ENCODE measurements at regions not wholly inside any gene's neighbourhood (a gene's known extent, or its start where the extent isn't known, plus 50 kb on each side); places are given as distances from the start of the nearest gene placed in this dataset.

DNA sequence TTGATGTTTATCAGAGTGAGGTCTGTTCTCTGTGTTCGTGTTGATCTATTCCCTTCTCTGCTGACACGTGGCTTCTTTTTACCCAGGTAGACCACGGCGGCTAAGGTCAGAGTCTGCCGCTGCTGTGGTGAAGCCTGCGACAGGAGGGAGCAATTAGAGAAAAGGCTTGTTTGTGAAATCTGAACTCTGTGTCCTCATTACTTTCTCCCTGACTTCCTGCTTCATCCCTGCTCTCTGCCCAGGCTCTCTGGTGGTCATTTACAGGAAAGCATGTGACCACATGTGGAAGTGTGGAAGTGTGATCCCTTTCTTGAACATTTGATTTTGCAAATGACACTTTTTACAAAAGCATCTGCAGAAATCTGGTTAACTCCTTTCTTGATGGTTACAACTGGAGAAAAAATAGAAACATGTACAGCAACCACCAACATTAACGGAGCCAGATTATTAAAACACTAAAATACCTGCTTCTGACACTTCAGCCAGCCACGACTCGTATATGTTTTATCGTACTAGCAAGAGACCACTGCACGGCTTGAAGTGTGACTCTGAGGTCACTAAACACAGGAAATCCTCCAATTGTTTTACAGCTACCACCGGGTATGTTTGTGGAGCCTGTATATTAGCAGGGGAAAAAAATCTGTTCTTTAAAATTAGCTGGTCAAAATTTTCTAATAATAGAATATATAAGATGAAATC is 388.6 kb upstream of the TMPO start:
- TF ChIP-seq EZH2phosphoT487 (IDR thresholded peaks at IDR 0.05; ENCODE audit: borderline replicate concordance, low read length), result no peak
- TF ChIP-seq, protein P1, sequence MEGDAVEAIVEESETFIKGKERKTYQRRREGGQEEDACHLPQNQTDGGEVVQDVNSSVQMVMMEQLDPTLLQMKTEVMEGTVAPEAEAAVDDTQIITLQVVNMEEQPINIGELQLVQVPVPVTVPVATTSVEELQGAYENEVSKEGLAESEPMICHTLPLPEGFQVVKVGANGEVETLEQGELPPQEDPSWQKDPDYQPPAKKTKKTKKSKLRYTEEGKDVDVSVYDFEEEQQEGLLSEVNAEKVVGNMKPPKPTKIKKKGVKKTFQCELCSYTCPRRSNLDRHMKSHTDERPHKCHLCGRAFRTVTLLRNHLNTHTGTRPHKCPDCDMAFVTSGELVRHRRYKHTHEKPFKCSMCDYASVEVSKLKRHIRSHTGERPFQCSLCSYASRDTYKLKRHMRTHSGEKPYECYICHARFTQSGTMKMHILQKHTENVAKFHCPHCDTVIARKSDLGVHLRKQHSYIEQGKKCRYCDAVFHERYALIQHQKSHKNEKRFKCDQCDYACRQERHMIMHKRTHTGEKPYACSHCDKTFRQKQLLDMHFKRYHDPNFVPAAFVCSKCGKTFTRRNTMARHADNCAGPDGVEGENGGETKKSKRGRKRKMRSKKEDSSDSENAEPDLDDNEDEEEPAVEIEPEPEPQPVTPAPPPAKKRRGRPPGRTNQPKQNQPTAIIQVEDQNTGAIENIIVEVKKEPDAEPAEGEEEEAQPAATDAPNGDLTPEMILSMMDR (IDR thresholded peaks at IDR 0.05; ENCODE audit: low read depth, low read length, poor library complexity, severe bottlenecking), result no peak
- Histone ChIP-seq H3K36me3 (ENCODE audit: control insufficient read depth, low read length) (no peaks in the 10 kb centered on the region), H3K4me3 (ENCODE audit: low read length) (no peak overlapping the region), H3K9me2 (replicated peaks; ENCODE audit: control insufficient read depth, low read length) (no peaks in the 10 kb centered on the region), H3F3A (ENCODE audit: control insufficient read depth, insufficient read depth) (no peaks in the 10 kb centered on the region), H3K79me2 (ENCODE audit: control insufficient read depth, low read length) (no peaks in the 10 kb centered on the region), H3K9me3 (ENCODE audit: control insufficient read depth, insufficient read depth, low read length) (no peaks in the 10 kb centered on the region), H3K27me3 (ENCODE audit: control insufficient read depth, low read length) (no peaks in the 10 kb centered on the region), H3K4me1 (ENCODE audit: control insufficient read depth, low read length) (no peaks in the 10 kb centered on the region), H3K4me2 (ENCODE audit: low read length) (no peak overlapping the region), H4K20me1 (ENCODE audit: control insufficient read depth, insufficient read depth, low read depth, low read length) (no peaks in the 10 kb centered on the region), H3K27ac (ENCODE audit: low read depth, low read length) (no peak overlapping the region)

DNA sequence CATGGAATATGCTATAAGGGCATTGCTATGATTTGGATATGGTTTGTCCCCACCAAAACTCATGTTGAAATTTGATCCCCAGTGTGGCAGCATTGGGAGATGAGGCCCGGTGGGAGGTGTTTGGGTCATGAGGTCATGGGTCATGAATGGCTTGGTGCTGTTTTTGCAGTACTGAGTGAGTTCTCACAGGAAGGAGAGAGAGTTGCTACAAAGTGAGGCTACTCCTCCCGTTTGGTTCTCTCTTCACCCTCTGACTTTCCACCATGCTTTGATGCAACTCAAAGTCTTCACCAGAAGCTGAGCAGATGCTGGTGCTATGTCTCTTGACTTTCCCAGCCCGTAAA is 388.1 kb upstream of the TMPO start:
- H3K79me2 ChIP-seq (ENCODE audit: control insufficient read depth, low read length), result no peaks in the 10 kb centered on the region
- H3K27me3 ChIP-seq (ENCODE audit: control insufficient read depth, low read length), result no peaks in the 10 kb centered on the region
- no peaks in the 10 kb centered on the region for H3K4me1 ChIP-seq (ENCODE audit: control insufficient read depth, low read length)
- H3F3A ChIP-seq (ENCODE audit: control insufficient read depth, insufficient read depth), result no peaks in the 10 kb centered on the region
- no peaks in the 10 kb centered on the region for H4K20me1 ChIP-seq (ENCODE audit: control insufficient read depth, insufficient read depth, low read depth, low read length)
- H3K9me3 ChIP-seq (ENCODE audit: control insufficient read depth, insufficient read depth, low read length), result no peaks in the 10 kb centered on the region
- H3K9me2 ChIP-seq (replicated peaks; ENCODE audit: control insufficient read depth, low read length), result no peaks in the 10 kb centered on the region
- TF ChIP-seq, protein P1 (IDR thresholded peaks at IDR 0.05; ENCODE audit: low read depth, low read length, poor library complexity, severe bottlenecking), result no peak
- TF ChIP-seq EZH2phosphoT487 (IDR thresholded peaks at IDR 0.05; ENCODE audit: borderline replicate concordance, low read length), result no peak
- H3K4me2 ChIP-seq (ENCODE audit: low read length), result no peak overlapping the region
- no peak overlapping the region for H3K4me3 ChIP-seq (ENCODE audit: low read length)
- H3K27ac ChIP-seq (ENCODE audit: low read depth, low read length), result no peak overlapping the region
- no peaks in the 10 kb centered on the region for H3K36me3 ChIP-seq (ENCODE audit: control insufficient read depth, low read length)

DNA sequence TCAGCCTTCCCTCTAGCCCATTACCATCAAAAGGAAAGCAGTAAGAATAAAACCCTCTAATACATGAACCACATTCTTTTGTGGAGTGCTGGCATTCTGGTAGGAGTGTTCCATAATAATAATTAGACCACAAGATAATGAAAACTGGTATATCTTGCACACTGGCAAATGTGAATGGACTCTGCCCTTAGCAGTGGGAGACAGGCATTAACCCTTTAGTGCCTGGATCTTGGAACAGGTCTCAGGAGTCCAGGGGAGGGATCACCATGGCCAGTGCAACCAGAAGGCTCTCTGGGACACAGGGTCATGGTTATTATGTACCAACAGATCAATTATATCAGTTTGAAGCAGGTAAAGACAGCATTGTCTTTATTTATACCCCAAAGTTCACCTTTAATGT is 387.5 kb upstream of the TMPO start:
- no peaks in the 10 kb centered on the region for H3K79me2 ChIP-seq (ENCODE audit: control insufficient read depth, low read length)
- no peaks in the 10 kb centered on the region for H3F3A ChIP-seq (ENCODE audit: control insufficient read depth, insufficient read depth)
- no peak overlapping the region for H3K27ac ChIP-seq (ENCODE audit: low read depth, low read length)
- H3K9me2 ChIP-seq (replicated peaks; ENCODE audit: control insufficient read depth, low read length), result no peaks in the 10 kb centered on the region
- no peaks in the 10 kb centered on the region for H3K36me3 ChIP-seq (ENCODE audit: control insufficient read depth, low read length)
- no peaks in the 10 kb centered on the region for H3K4me1 ChIP-seq (ENCODE audit: control insufficient read depth, low read length)
- H3K27me3 ChIP-seq (ENCODE audit: control insufficient read depth, low read length), result no peaks in the 10 kb centered on the region
- TF ChIP-seq, protein P1 (IDR thresholded peaks at IDR 0.05; ENCODE audit: low read depth, low read length, poor library complexity, severe bottlenecking), result no peak
- TF ChIP-seq EZH2phosphoT487 (IDR thresholded peaks at IDR 0.05; ENCODE audit: borderline replicate concordance, low read length), result no peak
- H3K4me3 ChIP-seq (ENCODE audit: low read length), result no peak overlapping the region
- H4K20me1 ChIP-seq (ENCODE audit: control insufficient read depth, insufficient read depth, low read depth, low read length), result no peaks in the 10 kb centered on the region
- H3K4me2 ChIP-seq (ENCODE audit: low read length), result no peak overlapping the region
- H3K9me3 ChIP-seq (ENCODE audit: control insufficient read depth, insufficient read depth, low read length), result no peaks in the 10 kb centered on the region

Measured in DOHH2 (cell line).